Cardiac muscle cell (in vitro differentiated cells and primary cell): ENCODE measurements at regions not wholly inside any gene's neighbourhood (a gene's known extent, or its start where the extent isn't known, plus 50 kb on each side); places are given as distances from the start of the nearest gene placed in this dataset.

Experiments used
- DNase-seq, 2 donors: peaks; one replicate each; pipeline versions ENCODE4 v3.0.0 to v3.0.0-alpha.2; 2010 to 2017; ENCODE audit warnings: low read depth in 1 of 2, low spot score in 1 of 2
- H3K27ac ChIP-seq: fragments of 200-600 bp; sonication (generic); 2 replicates; pipeline ENCODE4 v1.5.1; 2016
- H3K27me3 ChIP-seq: fragments of 200-600 bp; sonication (generic); 2 replicates; pipeline ENCODE4 v1.6.0; 2016; ENCODE audit warnings: control low read depth
- H3K36me3 ChIP-seq: fragments of 200-600 bp; sonication (generic); 2 replicates; pipeline ENCODE4 v1.5.1; 2016; ENCODE audit warnings: control low read depth
- H3K4me1 ChIP-seq: fragments of 200-600 bp; sonication (generic); 2 replicates; pipeline ENCODE4 v1.8.1; 2017; ENCODE audit warnings: low read depth, mild to moderate bottlenecking, mixed run types
- H3K4me3 ChIP-seq: fragments of 200-600 bp; sonication (generic); 2 replicates; pipeline ENCODE4 v1.5.1; 2016; ENCODE audit warnings: mild to moderate bottlenecking
- H3K9me3 ChIP-seq: fragments of 200-600 bp; sonication (generic); 2 replicates; pipeline ENCODE4 v1.5.1; 2017; ENCODE audit warnings: low read depth, mild to moderate bottlenecking, control low read depth
- CTCF ChIP-seq: IDR thresholded peaks from 2 replicates; pipeline ENCODE4 v1.5.1; 2012; ENCODE audit warnings: low read depth, mild to moderate bottlenecking, low read length

- H3K4me3 ChIP-seq, result no peak overlapping the region
- DNase-seq, result peak in 1 of 2 donors; percentile 79
Observed at GRCh38 chr4:110850461-110851442, 227.9 kb upstream of the PITX2 start.

GRCh38 chr4:110851989-110852388 lies 229.1 kb upstream of the PITX2 start:
- no peaks in the 10 kb centered on the region for H3K9me3 ChIP-seq
- H3K4me3 ChIP-seq, result no peak overlapping the region
- no peak for DNase-seq
- H3K27me3 ChIP-seq, result no peaks in the 10 kb centered on the region
- no peaks in the 10 kb centered on the region for H3K36me3 ChIP-seq
- peaks cover 20% of the 10 kb centered on the region for H3K4me1 ChIP-seq
- no peak for TF ChIP-seq CTCF
- no peak overlapping the region for H3K27ac ChIP-seq

More at GRCh38 chr4:110850461-110851442, 227.9 kb upstream of the PITX2 start:
- peak overlapping the region; percentile 57 for H3K27ac ChIP-seq
- TF ChIP-seq CTCF, result no peak
- H3K36me3 ChIP-seq, result no peaks in the 10 kb centered on the region
- peaks cover 20% of the 10 kb centered on the region for H3K4me1 ChIP-seq
- no peaks in the 10 kb centered on the region for H3K9me3 ChIP-seq
- no peaks in the 10 kb centered on the region for H3K27me3 ChIP-seq

- Histone ChIP-seq H3K4me1 (peaks cover 20% of the 10 kb centered on the region), H3K27ac (no peak overlapping the region), H3K9me3 (no peaks in the 10 kb centered on the region), H3K27me3 (no peaks in the 10 kb centered on the region), H3K36me3 (no peaks in the 10 kb centered on the region), H3K4me3 (no peak overlapping the region)
- no peak for TF ChIP-seq CTCF
- DNase-seq, result no peak
Observed at GRCh38 chr4:110852793-110853192, 229.9 kb upstream of the PITX2 start.

- TF ChIP-seq CTCF, result no peak
- Histone ChIP-seq H3K9me3 (no peaks in the 10 kb centered on the region), H3K4me3 (no peak overlapping the region), H3K4me1 (peaks cover 20% of the 10 kb centered on the region), H3K27ac (no peak overlapping the region), H3K27me3 (no peaks in the 10 kb centered on the region), H3K36me3 (no peaks in the 10 kb centered on the region)
- DNase-seq, result no peak
Observed at GRCh38 chr4:110853242-110853641, 230.4 kb upstream of the PITX2 start.

GRCh38 chr4:110854021-110854678 lies 231.3 kb upstream of the PITX2 start:
- no peak for TF ChIP-seq CTCF

More at GRCh38 chr4:110854021-110854678, 231.3 kb upstream of the PITX2 start:
- Histone ChIP-seq H3K9me3 (no peaks in the 10 kb centered on the region), H3K27me3 (no peaks in the 10 kb centered on the region), H3K36me3 (no peaks in the 10 kb centered on the region), H3K4me1 (peaks cover 20% of the 10 kb centered on the region), H3K4me3 (no peak overlapping the region), H3K27ac (no peak overlapping the region)
- DNase-seq, result peak in 1 of 2 donors; percentile 84
